ENCODE measurements at regions not wholly inside any gene's neighbourhood (a gene's known extent, or its start where the extent isn't known, plus 50 kb on each side); places are given as distances from the start of the nearest gene placed in this dataset.

DNA sequence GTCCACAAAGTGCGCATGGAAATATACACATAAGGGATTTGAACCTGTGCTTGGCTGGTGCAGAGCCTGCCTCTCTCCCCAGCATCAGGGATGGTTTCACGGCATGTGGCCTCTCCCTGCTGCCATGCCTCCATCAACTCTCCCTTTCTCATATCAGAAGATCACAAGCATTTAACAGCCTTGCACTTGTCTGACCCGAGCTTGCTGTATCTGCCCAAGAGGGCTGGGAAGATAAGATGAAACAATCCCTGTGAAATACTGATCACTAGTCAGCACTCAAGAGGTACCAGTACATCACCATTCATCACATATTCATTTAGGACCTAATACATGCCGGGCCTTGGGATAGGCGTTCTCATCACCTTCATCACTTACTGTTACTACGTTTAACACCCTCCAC is 107.6 kb upstream of the ARHGEF3 start:
- H3K4me3 ChIP-seq = no peak overlapping the region
- no peaks in the 10 kb centered on the region for H3K36me3 ChIP-seq
- intact Hi-C loops (cut with DNase I) = no loop called here
- DNase-seq (no peak), ATAC-seq (no peak)
- TF ChIP-seq, protein P1, sequence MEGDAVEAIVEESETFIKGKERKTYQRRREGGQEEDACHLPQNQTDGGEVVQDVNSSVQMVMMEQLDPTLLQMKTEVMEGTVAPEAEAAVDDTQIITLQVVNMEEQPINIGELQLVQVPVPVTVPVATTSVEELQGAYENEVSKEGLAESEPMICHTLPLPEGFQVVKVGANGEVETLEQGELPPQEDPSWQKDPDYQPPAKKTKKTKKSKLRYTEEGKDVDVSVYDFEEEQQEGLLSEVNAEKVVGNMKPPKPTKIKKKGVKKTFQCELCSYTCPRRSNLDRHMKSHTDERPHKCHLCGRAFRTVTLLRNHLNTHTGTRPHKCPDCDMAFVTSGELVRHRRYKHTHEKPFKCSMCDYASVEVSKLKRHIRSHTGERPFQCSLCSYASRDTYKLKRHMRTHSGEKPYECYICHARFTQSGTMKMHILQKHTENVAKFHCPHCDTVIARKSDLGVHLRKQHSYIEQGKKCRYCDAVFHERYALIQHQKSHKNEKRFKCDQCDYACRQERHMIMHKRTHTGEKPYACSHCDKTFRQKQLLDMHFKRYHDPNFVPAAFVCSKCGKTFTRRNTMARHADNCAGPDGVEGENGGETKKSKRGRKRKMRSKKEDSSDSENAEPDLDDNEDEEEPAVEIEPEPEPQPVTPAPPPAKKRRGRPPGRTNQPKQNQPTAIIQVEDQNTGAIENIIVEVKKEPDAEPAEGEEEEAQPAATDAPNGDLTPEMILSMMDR (IDR thresholded peaks at IDR 0.05) = no peak
- H3K9me3 ChIP-seq = no peaks in the 10 kb centered on the region
- H3K4me1 ChIP-seq = no peaks in the 10 kb centered on the region
- H3K27me3 ChIP-seq = no peaks in the 10 kb centered on the region
- H3K27ac ChIP-seq = no peak overlapping the region

- H3K27me3 ChIP-seq = no peaks in the 10 kb centered on the region
- no peaks in the 10 kb centered on the region for H3K9me3 ChIP-seq
- H3K4me1 ChIP-seq = no peaks in the 10 kb centered on the region
- no peak for DNase-seq
- no peak for ATAC-seq
- intact Hi-C loops (cut with DNase I) = no loop called here
- TF ChIP-seq, protein P1 (IDR thresholded peaks at IDR 0.05) = no peak
- no peak overlapping the region for H3K4me3 ChIP-seq
- no peak overlapping the region for H3K27ac ChIP-seq
- H3K36me3 ChIP-seq = no peaks in the 10 kb centered on the region
Measured at GRCh38 chr3:56908004-56908403, 106.3 kb upstream of the ARHGEF3 start.

GRCh38 chr3:56904552-56905215 is 102.9 kb upstream of the ARHGEF3 start:
- Histone ChIP-seq H3K36me3 (no peaks in the 10 kb centered on the region), H3K4me3 (no peak overlapping the region), H3K27ac (no peak overlapping the region), H3K9me3 (no peaks in the 10 kb centered on the region), H3K4me1 (no peaks in the 10 kb centered on the region), H3K27me3 (no peaks in the 10 kb centered on the region)
- DNase-seq (no peak), ATAC-seq (no peak)
- intact Hi-C loops (cut with DNase I) = no loop called here
- TF ChIP-seq, protein P1 (IDR thresholded peaks at IDR 0.05) = no peak

GRCh38 chr3:56903231-56903782 is 101.6 kb upstream of the ARHGEF3 start:
- Histone ChIP-seq H3K36me3 (no peaks in the 10 kb centered on the region), H3K9me3 (no peaks in the 10 kb centered on the region), H3K27me3 (no peaks in the 10 kb centered on the region), H3K27ac (no peak overlapping the region), H3K4me3 (no peak overlapping the region), H3K4me1 (no peaks in the 10 kb centered on the region)
- DNase-seq (no peak), ATAC-seq (no peak)
- intact Hi-C loops (cut with DNase I) = no loop called here
- TF ChIP-seq, protein P1 (IDR thresholded peaks at IDR 0.05) = no peak

- DNase-seq (no peak), ATAC-seq (no peak)
- no peaks in the 10 kb centered on the region for H3K36me3 ChIP-seq
- TF ChIP-seq, protein P1 (IDR thresholded peaks at IDR 0.05) = no peak
- H3K4me1 ChIP-seq = no peaks in the 10 kb centered on the region
- H3K9me3 ChIP-seq = no peaks in the 10 kb centered on the region
- intact Hi-C loops (cut with DNase I) = no loop called here
- H3K27me3 ChIP-seq = no peaks in the 10 kb centered on the region
- H3K27ac ChIP-seq = no peak overlapping the region
- no peak overlapping the region for H3K4me3 ChIP-seq
Measured at GRCh38 chr3:56902468-56903160, 100.9 kb upstream of the ARHGEF3 start.
